Stimulated activated CD4-positive, alpha-beta T cell treated with anti-CD3 and anti-CD28 coated beads, Interleukin-4, amount 100 ng/mL, for 24 hours (primary cell): ENCODE measurements at regions not wholly inside any gene's neighbourhood (a gene's known extent, or its start where the extent isn't known, plus 50 kb on each side); places are given as distances from the start of the nearest gene placed in this dataset.

Experiments
- DNase-seq: peaks from one replicate; pipeline ENCODE4 v3.0.0-alpha.2; 2020

DNA sequence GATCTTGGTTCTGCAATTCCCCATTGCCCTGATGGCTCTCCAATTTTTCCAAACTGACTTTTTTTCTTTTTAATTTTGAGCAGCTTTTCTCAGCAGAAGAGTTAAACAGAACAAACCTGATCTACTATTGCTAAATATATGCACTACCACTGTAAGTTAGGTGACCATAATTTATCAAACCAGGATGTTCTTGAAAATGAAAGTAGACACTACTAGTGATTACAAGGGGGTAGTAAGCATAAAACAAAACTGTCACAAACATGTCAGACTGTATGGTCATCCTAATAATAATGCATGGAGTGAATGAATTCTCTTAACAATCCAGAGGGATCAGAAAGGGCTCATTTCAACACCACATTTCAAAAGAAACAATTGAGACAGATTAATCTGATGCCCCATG, 183.0 kb upstream of the FOXN3 start:
- DNase-seq: no peak

DNA sequence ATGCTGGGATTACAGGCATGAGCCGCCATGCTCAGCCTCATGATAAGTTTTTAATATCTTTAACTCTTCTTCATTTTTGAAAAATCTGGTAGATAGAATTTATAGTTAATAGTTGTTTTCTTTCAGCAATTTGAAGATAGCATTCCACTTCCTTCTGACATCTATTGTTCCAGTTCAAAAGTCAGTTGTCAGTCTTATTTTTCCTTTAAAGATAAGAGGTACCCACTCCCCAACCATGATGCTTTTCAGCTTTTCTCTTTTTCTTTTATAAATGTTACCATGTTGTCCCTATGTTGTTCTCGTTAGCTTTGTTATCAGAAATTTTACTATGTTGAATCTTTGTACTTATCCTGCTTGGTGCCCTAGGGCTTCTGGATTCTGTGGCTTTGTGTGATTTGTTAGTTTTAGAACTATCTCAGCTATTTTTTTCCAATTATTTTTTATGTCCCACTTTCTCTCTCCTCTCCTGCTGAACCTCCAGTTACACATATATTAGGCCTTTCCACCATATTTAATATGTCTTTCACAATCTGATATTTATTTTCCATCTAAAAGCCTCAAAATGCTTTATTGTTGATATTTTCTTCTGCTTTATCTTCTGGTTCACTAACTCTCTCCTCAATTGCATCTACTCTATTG, 181.6 kb upstream of the FOXN3 start:
- DNase-seq: no peak

DNA sequence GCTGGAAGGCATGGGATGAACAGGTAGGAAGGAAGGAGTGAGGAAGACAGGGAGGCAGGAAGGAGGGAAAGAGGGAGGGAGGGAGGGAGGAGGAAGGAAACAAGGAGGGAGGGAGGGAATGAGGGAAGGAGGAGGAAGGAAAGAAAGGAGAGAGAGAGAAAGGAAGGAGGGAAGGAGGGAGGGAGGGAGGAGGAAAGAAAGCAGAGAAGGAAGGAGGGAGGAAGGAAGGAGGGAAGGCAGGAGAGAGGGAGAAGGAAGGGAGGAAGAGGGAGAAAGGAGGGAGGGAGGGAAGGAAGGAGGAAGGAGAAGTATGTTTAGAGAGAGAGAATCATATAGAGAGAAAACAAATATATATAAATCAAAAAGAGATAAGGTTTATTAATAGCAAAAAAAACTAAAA, 175.9 kb upstream of the FOXN3 start:
- no peak for DNase-seq

DNA sequence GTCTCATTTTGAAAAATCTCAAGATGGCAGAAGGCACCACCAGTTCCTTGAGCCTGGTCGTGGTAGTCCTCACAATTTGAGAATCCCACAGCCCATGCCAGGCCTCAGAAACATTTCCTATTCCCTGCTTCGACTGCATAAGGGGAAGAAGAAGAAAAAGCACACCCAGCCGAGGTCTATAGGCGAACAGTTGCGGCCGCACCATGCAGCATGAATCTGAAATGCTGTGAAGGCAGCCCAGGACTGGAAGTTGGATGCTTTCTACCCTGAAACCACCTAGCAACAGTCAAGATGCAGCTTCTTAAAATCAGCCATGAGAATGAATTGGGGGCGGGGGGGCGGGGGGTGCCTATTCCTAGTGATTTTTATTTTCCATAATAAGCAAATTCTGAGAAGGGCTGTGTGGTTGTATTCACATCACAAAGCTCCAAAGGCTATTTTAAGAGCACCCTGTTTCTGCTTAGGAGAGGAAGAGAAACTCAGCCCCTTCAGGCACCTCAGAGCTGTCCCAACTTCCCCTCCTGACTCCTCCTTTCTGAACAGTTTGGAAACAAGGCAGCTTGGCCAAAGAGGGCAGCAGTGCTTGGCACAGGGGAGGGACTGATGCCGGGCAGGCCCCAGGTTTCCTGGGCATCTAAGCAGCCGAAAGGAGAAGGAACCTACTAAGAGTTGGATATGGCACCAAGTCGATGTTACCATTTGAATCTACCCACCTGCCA, 172.5 kb upstream of the FOXN3 start:
- no peak for DNase-seq

DNA sequence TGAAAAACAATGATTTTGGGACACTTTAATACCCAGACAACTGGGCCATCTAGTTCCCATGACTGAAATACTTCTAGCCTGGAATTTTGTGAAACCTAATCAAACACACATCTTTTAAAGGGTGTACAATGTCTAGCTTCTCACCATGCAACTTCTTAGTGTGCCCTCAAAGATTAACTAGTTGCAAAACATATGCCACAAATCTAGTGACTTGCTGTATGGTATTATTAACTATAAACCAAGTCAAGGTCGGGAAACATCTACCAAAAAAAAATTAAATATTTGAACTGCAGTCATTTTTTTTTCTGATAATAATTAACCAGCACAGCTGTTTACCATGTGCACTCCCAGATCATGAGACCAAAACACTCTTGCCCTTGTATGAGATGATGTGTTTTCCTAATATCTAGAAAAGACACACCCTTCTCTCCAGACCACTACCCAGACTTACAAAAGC, 171.8 kb upstream of the FOXN3 start:
- DNase-seq: no peak

DNA sequence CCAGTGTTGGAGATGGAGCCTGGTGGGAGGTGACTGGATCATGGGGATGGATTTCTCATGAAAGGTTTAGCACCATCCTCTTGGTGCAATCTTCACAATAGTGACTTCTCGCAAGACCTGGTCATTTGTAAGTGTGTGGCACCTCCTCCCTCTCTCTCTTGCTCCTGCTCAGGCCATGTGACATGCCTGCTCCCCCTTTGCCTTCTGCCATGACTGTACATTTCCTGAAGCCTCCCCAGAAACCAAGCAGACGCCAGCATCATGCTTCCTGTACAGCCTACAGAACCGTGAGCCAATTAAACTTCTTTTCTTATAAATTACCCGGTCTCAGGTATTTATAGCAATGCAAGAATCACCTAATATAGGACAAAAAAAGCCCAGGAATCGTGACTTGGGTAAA, 171.0 kb upstream of the FOXN3 start:
- DNase-seq: no peak

DNA sequence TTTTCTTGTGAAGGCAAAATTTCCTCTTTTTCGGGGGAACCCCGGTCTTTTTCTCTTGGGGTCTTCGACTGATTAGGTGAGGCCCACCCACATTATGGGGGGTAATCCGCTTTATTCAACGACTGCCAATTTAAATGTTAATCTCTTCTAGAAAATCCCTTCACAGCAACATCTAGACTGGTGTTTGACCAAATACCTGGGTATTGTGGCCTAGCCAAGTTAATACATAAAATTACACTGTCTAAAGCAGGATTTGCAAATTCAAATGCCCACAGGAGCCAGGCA, 170.0 kb upstream of the FOXN3 start:
- no peak for DNase-seq

DNA sequence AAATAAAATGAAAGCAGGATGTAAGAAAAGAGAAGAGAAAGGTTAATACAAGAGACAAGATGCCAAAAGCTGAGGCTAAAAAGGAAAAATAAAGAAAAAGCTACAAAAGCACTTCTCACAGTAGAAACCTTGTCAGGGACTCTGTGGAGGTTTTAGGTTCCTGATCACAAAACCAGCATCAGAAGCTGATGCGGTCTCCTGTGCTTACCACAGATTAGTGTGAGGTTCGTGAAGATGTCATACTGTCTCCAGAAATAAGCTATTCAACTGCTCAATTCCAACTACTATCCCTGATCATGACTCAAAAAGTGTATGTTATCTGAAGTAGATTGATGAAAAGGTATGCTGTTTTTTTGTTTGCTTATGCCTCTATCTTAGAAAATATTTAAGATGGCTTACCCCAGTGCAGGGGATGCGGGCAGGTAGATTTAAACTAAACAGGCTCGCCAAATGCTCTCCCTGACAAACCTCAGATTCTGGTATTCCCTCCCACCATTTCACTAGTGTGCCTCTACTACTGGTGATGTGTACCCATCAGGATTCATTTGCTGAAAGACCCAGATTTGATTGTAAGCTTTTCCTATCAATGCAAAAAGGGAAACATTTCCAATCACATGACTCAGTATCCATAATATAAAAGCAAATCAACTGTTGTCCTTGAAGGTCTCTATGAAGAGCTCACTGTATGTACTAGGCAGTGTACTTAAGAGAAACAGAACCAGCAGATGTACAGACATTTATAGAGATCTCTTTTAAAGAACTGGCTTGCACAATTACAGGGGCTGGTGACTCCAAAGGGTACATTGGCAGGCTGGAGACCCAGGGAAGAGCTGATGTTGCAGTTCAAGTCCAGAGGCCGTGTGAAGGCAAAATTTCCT, 169.5 kb upstream of the FOXN3 start:
- no peak for DNase-seq

DNA sequence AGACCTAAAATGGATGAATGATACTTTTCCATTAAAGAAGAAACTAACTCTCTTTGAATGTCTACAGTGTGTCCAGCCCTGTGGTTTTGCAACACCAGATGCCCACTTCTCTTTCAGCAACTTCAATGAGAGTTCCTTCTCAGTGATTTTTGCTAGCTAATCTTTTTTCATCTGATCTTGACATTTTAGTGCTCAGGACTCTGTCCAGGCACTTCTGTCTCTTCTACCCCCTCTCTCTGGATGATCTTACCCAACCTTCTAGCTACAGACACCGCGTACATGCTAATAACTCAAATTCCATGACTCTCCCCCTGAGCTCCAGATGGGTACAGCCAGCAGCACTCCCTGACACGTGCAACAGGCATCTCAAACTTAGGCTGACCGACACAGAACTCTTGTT, 161.1 kb upstream of the FOXN3 start:
- DNase-seq: no peak

DNA sequence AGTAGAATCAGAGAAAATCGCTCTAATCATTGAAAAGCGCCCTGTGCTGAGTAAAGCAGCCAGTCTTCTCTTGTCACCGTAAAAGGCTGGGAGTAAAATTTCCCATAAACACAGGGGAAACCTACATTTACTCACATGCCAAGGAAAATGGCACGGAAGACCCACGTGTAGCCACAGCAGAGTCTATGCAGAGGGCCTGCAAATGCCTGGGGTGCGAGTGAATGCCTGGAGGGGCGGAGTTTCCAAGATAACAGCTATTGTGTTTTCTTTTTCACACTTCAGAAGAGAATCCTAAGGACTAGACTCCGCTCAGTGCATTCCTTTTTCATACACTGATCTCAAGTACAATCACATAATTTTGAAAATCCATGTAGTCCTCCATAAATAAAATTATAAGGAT, 159.9 kb upstream of the FOXN3 start:
- DNase-seq: no peak

DNA sequence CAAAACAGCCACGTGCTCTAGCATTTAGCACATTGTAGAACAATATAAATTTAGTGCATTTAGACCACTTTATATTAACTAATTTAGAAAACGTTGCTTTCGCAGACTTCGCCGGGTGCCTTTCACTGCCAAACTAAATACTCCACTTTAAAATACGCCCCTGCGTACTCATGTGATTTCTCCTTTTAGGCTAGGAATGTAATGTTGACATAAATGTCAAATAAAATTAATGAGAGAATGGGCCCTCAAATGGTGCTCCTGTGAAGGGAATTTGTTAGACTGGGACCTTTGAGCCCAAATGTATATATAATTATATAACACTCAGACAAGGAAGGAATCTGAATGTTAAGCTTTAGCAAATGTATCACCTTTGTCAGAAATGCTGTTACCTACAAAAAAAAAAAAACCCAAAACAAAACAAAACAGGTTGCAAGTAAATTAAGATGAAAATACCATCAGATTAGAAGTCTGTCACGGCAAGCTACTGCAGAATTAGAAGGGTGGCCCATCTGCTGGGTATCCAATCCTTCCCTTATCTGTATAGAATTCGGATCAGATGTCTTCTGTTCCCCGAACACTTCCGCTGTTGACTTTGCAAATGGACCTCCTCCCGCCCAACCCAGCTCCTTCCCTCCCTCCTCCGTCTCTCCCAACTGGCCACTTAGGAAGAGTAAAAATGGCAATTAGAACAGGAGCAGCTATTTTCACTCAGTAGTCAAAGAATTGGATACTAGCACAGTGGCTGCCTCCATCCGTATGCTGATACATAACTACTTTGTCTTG, 159.3 kb upstream of the FOXN3 start:
- DNase-seq: no peak

DNA sequence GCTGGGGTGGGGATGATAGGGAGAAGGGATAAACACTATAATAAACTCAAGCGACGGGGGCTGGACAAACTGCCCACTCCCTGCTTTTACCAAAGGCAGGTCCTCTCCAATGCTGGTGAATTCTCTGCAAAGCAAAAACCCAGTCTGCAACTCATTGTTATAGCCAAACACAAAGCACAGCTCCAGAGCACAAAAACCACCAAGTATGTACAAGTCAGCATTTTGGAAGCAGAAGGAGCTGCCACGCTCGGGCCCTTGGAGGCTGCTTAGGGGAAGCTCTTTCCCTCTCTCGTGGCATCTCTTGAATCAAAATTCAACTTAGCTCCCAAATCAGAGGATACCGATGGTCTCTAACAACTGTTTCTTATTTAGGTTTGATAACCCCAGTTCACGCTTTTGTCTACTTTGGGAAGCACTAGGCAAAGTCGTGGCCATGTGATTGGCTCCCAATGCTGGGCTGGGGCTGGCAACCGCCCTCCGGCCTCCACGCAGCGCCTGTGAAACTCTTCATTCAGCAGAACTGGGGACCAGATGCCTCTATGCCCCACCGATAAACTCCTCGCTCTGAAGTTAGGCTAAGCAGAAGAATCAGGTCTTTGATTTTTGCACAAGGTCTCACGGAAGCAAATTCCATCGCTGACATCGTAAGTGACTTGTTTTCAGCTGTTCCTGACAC, 158.5 kb upstream of the FOXN3 start:
- no peak for DNase-seq

DNA sequence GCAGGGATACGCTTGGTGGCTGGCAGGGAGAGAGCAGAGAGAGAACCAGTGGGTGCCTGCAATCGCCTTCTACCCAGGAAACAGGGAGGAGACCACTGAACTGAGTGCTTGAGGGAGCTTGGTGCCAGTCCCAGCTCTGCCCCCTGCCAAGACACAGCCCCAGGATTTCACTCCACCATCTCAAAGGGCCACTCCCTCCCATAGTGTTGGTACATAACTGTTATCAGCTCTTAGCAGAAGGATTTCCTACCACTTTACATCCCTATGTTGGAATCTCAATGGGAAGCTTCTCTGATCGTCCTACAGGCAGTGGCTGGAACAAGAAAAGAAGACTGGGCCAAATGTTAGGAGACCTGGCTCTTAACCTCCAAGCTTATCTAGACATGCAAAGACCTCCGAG, 157.4 kb upstream of the FOXN3 start:
- no peak for DNase-seq

DNA sequence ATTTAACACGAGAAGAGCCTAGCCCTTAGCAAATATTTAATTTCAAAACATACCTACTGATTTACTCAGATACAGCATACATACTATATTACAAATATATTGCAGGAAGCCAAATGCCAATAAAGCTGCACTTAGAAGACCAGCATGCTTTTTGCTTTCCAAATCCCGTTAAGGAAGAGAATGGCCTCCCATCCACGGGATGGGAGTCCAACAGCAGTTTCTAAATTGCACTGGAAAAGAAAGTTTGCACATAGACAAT, 156.3 kb upstream of the FOXN3 start:
- no peak for DNase-seq

DNA sequence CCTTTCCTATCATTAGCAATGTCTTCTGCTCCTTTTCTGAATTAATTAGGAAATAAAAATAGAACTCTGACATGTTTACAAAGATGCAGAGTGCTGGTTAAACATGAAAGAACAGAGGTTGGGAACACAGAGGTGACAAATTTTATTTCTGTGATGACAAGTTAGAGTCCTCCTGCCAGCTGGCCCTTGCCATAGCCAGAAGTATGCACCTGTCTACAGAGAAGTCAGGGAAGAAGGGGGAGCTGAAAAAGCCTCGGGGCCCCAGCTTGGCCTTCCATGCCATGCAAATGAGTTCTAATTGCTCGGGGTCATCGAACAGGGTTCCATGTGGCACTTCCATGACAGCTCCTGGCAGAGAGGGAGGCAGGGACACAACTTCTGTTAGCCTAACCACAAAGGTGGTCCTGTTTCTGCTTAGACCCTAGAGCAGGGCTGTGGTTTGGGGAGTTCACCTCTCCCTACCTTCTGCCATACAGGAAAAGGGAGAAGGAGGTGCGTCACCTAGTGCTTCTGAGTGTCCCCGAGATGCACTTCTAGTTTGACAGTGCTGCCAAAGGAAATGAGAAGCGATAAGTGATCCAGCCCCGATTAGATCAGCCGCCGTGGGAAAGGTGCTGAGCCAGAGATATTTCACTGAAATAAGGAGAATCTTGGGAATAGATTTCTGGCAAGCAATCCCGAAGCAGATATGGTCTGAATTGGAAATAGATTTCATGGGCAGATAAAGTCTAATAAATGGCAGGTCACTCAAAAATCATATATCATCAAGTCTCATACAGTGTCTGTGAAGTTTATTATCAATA, 155.8 kb upstream of the FOXN3 start:
- DNase-seq: no peak

DNA sequence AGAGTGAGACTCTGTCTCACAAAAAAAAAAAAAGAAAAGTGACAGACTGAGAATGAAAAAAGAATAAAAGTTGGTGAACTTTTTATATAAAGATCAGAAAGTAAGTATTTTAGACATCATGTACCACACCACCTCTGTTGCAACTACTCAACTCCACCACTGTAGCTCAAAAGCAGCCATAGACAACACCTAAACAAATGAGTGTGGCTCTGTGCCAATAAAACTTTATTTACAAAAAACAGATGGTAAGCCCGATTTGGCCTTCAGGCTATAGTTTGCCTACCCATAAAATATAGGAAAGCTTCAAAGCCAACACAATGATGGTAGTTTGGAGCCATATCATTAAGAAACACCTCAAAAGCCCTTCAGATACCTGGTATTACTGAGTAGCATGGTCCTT, 154.5 kb upstream of the FOXN3 start:
- DNase-seq: no peak

DNA sequence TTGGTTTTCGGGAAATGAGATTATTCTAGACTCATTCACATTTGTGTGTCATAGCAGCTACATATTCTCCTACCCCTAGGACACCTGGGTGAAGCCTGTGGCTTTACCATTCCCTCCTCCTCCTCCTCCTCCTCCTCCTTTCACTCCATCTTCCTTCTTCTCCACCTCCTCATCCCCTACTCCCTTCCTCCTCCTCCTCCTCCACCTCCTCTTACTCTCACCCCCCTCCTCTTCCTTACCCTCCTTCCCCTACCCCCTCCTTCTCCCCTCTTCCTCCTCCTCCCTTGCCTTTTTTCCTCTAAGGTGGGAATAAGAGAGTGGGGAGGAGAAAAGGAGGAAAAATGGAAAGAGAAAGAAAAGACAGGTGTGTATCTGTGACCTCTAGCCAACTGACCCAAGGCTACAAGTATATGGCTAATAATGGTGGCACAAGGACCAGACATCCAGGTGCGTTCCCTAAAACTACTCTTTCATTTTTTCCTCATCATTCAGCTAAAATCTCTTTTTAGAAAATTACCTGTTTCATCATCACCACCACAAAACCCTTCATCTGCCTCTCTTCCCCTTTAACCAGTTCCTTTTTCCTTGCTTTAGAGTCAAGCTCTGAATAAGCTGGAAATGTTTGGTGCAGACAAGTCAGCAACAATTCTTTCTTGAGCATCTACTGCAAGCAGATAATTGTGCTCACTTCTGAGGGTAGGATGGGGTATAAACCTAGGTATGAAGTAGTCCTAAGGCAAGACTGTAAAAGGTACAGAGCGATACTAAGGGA, 149.8 kb upstream of the FOXN3 start:
- no peak for DNase-seq

DNA sequence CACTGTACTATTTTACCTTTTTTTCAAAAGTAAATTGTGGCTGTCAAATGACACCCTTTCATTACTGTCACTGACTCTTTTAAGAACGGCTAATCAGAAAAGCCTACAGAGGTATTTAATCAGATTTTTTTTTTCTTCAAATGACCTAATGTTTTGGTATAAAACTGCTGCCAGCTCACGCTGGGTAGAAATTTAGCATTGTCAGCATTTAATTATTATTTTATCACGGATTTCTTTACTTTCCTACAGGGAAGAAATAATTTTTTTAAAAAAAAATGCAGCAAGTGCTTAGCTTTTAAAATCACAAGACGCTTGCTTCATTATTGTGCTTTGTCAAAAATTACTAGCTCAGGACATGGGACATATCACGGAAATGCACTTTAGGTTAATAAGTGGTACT, 149.1 kb upstream of the FOXN3 start:
- no peak for DNase-seq

DNA sequence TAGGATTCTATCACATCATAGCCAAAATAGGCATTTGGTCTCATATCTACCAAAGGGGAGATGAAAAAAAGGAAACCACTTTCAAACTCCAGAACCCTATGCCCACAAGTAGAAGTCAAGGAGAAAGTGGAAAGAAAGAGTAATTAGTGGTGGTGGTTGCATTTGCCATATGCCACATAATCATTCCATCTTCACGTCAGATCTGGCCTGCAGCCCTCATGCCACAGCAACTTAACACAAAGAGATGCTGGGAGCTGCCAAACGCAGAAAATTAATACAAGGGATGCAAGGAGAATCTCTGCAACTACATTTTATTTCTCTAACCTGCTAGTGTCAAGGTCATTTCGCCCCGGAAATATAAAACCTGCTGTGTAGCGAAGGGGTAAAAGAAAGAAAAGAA, 148.6 kb upstream of the FOXN3 start:
- no peak for DNase-seq

DNA sequence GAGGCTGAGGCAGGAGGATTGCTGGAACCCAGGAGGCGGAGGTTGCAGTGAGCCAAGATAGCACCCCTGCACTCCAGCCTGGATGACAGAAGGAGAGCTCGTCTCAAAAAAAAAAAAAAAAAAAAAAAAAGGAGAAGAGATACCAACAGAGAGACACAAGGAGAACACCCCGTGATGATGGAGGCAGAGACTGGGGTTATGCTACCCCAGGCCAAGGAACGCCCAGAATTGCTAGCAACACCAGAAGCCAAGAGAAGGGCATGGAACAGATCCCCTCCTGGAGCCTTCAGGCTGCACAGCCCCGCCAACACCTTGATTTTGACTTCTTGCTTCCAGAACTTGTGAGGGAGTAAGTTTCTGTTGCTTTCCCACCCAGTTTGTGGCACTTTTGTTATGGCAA, 148.0 kb upstream of the FOXN3 start:
- no peak for DNase-seq

DNA sequence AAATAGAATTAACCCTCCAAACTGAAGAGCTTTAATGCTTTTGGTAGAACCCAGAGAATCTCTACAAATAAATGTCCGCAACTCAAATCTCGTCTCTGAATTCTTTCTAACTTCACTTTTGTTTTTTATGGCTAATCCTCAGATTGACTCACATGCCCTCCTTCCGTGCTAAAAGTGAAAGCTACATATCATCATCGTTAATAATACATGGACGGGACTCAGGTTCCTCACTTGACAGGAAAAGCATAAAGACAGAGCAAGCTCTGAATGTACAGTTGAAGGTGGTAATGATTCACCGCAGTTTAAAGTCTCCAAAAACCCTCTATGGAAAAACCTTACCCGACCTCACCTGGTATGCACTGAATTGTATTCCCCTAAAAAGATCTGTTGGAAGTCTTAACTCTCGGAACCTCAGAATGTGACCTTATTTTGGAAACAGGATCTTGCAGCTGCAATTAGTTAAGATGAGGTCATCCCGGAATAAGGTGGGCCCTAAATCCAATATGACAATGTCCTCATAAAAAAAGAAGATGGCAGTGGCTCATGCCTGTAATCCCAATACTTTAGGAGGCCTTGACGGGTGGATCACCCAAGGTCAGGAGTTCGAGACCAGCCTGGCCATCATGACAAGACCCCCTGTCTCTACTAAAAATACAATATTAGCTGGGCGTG, 147.4 kb upstream of the FOXN3 start:
- DNase-seq: no peak
